Epithelial cell of esophagus (primary cell): ENCODE measurements at regions not wholly inside any gene's neighbourhood (a gene's known extent, or its start where the extent isn't known, plus 50 kb on each side); places are given as distances from the start of the nearest gene placed in this dataset.

ENCODE experiments used
- DNase-seq: peaks from one replicate; pipeline ENCODE4 v3.0.0; 2010; ENCODE audit warnings: low read depth
- H3K4me3 ChIP-seq: 2 replicates; pipeline ENCODE4 v1.5.1; 2011; ENCODE audit warnings: mild to moderate bottlenecking, low read length, control low read depth
- CTCF ChIP-seq: IDR thresholded peaks from 2 replicates; pipeline ENCODE4 v1.5.1; 2011; ENCODE audit warnings: low read depth, mild to moderate bottlenecking, low read length, control low read depth, inconsistent platforms; ENCODE audit not compliant: insufficient read depth; ENCODE audit errors: missing control alignments

- no peak for DNase-seq
- no peak overlapping the region for H3K4me3 ChIP-seq
- no peak for TF ChIP-seq CTCF
Measured at GRCh38 chr1:227428803-227429202, 110.5 kb upstream of the CDC42BPA start.

DNA sequence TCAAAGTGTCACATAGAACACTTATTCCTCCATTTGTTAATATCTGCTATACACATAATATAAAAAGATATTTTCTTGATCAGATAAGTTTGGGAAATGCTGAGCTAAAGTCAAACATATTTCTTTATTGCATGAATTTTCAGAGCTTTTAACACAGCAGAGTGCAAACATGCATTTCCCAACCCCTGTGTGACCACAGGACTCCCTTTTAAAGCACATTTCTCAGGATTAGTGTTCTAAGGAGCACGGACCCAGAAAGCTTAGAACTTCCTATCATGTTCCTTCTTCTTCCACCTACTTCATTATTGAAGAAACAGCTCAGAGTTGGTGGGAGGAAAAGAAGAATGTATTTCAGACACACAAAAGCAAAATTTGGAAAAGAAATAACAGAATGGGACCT lies 109.1 kb upstream of the CDC42BPA start:
- no peak for TF ChIP-seq CTCF
- no peak for DNase-seq
- no peak overlapping the region for H3K4me3 ChIP-seq

DNA sequence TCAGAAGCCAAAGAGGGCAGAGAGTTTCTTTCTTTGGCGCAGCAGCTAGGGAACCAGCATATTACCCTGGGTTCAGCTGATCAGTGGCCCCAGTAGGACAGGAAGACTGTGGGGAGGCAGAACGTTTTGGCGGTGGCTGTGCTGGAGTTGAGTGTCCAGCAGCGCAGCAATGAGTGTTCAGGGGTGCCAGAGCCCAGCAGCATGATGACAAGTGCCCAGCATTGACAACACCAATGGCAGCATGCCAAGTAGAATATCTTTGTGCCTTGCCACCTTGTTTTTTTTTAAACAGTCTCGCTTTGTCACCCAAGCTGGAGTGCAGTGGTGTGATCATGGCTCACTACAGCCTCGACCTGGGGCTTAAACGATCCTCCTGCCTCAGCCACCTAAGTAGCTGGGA lies 106.7 kb upstream of the CDC42BPA start:
- DNase-seq: no peak
- TF ChIP-seq CTCF: no peak
- H3K4me3 ChIP-seq: no peak overlapping the region

DNA sequence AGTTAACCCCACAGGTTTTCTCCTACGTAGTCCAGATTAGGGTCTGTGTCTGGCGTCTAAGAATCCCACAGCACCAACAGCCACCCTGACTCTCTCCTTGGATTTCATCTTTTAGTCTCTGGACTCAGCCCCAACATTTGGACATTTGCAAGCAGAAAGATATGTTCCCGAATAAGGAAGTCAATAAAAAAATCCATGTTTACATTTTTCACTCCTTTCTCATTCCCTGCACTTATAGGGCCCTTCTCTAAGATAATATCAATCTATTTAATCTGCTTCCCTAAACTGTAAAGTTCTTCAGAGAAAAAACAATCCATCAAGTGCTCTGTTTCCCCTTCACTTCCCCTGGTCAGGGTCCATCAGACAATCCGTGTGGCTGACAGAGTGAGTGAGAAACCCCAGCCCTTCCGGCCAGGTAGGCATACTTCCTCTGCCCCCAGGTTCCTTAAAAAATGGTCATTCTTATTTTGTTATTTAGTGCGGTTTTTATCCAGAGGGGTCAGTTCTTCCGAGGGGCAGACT lies 105.9 kb upstream of the CDC42BPA start:
- DNase-seq: no peak
- no peak for TF ChIP-seq CTCF
- no peak overlapping the region for H3K4me3 ChIP-seq

- DNase-seq: no peak
- H3K4me3 ChIP-seq: no peak overlapping the region
- no peak for TF ChIP-seq CTCF
Measured at GRCh38 chr1:227422581-227422980, 104.3 kb upstream of the CDC42BPA start.

- TF ChIP-seq CTCF: no peak
Measured at GRCh38 chr1:227420147-227420546, 101.9 kb upstream of the CDC42BPA start.

GRCh38 chr1:227417756-227418480 lies 99.6 kb upstream of the CDC42BPA start:
- H3K4me3 ChIP-seq: no peak overlapping the region
- DNase-seq: peak; percentile 45
- TF ChIP-seq CTCF: no peak

More at GRCh38 chr1:227420147-227420546, 101.9 kb upstream of the CDC42BPA start:
- H3K4me3 ChIP-seq: no peak overlapping the region
- DNase-seq: no peak
